Cardiac septum (tissue), 1 donor: ENCODE measurements at regions not wholly inside any gene's neighbourhood (a gene's known extent, or its start where the extent isn't known, plus 50 kb on each side); places are given as distances from the start of the nearest gene placed in this dataset.
"Not testable (repeated sequence)": the region's sequence is repeated elsewhere in the genome, so short reads cannot be mapped to it uniquely, and the experiment has no call there.

Experiments
- DNase-seq: peaks from one replicate; pipeline ENCODE4 v3.0.0-alpha.2; 2020; ENCODE audit warnings: low spot score
- intact Hi-C: fragments of 100-400 bp; cut with DNase I; formaldehyde crosslinking; loops from one replicate; pipeline ENCODE4 v1.14.0; 2022
- donor health status: DM: no; HTN: no; CAD: no.

GRCh38 chrX:138847930-138848329 lies 136.4 kb upstream of the FGF13 start:
- intact Hi-C loops, result no loop called here

GRCh38 chrX:138845786-138846185 lies 134.3 kb upstream of the FGF13 start:
- intact Hi-C loops, result no loop called here
- DNase-seq, result no peak

More at GRCh38 chrX:138847930-138848329, 136.4 kb upstream of the FGF13 start:
- no peak for DNase-seq

- DNase-seq, intact Hi-C loops: not testable (repeated sequence)
Measured at GRCh38 chrX:138807400-138807799, 95.9 kb upstream of the FGF13 start.

GRCh38 chrX:138794246-138794645 lies 82.7 kb upstream of the FGF13 start:
- DNase-seq, result no peak
- intact Hi-C loops, result no loop called here

- intact Hi-C loops, result no loop called here
- no peak for DNase-seq
Measured at GRCh38 chrX:138791551-138791950, 80.0 kb upstream of the FGF13 start.

- intact Hi-C loops, result no loop called here
Measured at GRCh38 chrX:138788771-138789170, 77.3 kb upstream of the FGF13 start.

GRCh38 chrX:138778576-138778909 lies 67.0 kb upstream of the FGF13 start:
- intact Hi-C loops, DNase-seq: not testable (repeated sequence)

More at GRCh38 chrX:138788771-138789170, 77.3 kb upstream of the FGF13 start:
- DNase-seq, result no peak

- intact Hi-C loops, result not testable (repeated sequence)
Measured at GRCh38 chrX:138777908-138778575, 66.5 kb upstream of the FGF13 start.

GRCh38 chrX:138777230-138777629 lies 65.7 kb upstream of the FGF13 start:
- no peak for DNase-seq
- intact Hi-C loops, result no loop called here

More at GRCh38 chrX:138777908-138778575, 66.5 kb upstream of the FGF13 start:
- DNase-seq, result not testable (repeated sequence)

GRCh38 chrX:138775517-138775916 lies 64.0 kb upstream of the FGF13 start:
- intact Hi-C loops, result no loop called here
- DNase-seq, result no peak

- intact Hi-C loops, result loop anchor here (5.0 kb wide), 1 partner anchor 786 kb away; no protein-coding TSS in a partner anchor
- DNase-seq, result no peak
Measured at GRCh38 chrX:138771047-138771446, 59.5 kb upstream of the FGF13 start.

- intact Hi-C loops, result loop anchor here (5.0 kb wide), 1 partner anchor 787 kb away; no protein-coding TSS in a partner anchor
- DNase-seq, result no peak
Measured at GRCh38 chrX:138769918-138770317, 58.4 kb upstream of the FGF13 start.

- no peak for DNase-seq
- intact Hi-C loops, result no loop called here
Measured at GRCh38 chrX:138765051-138765450, 53.5 kb upstream of the FGF13 start.

GRCh38 chrX:138763761-138764160 lies 52.2 kb upstream of the FGF13 start:
- DNase-seq, result no peak
- intact Hi-C loops, result no loop called here

GRCh38 chrX:138761380-138761779 lies 49.9 kb upstream of the FGF13 start:
- intact Hi-C loops, result no loop called here
- DNase-seq, result no peak
